ENCODE measurements at regions not wholly inside any gene's neighbourhood (a gene's known extent, or its start where the extent isn't known, plus 50 kb on each side); places are given as distances from the start of the nearest gene placed in this dataset.
A peak's percentile ranks its signal among the peaks of the same experiment; 100 is the strongest.

GRCh38 chr2:118207889-118208288 is 119.6 kb downstream of the INSIG2 start:
- peaks cover 36% of the 10 kb centered on the region for H3K27me3 Mint-ChIP-seq (ENCODE audit: low read depth, unreplicated experiment)
- no peak for FAIRE-seq

GRCh38 chr2:118202707-118203303 is 114.5 kb downstream of the INSIG2 start:
- H3K27me3 ChIP-seq (ENCODE audit: insufficient read depth, low read length), result peaks cover 2% of the 10 kb centered on the region
- H3K27ac ChIP-seq (ENCODE audit: low read depth, low read length), result no peak overlapping the region
- no peak overlapping the region for H3K9ac ChIP-seq (ENCODE audit: low read length)
- DNase-seq (ENCODE audit: low read depth) (peak; percentile 18), FAIRE-seq (no peak)
- H3K9me3 ChIP-seq (ENCODE audit: insufficient read depth, low read depth, low read length), result no peaks in the 10 kb centered on the region
- Mint-ChIP-seq H3K4me1 (ENCODE audit: low read depth, unreplicated experiment) (no peaks in the 10 kb centered on the region), H3K27me3 (ENCODE audit: low read depth, unreplicated experiment) (peaks cover 42% of the 10 kb centered on the region), H3K36me3 (ENCODE audit: low read depth, unreplicated experiment) (no peaks in the 10 kb centered on the region), H3K27ac (ENCODE audit: unreplicated experiment) (no peak overlapping the region), H3K9me3 (ENCODE audit: unreplicated experiment) (no peaks in the 10 kb centered on the region), H3K4me3 (ENCODE audit: unreplicated experiment) (no peak overlapping the region)
- H3K4me3 ChIP-seq (ENCODE audit: insufficient read depth, low read depth, low read length), result no peak overlapping the region
- no peaks in the 10 kb centered on the region for H3K79me2 ChIP-seq (ENCODE audit: insufficient read depth, low read length)
- no peaks in the 10 kb centered on the region for H3K36me3 ChIP-seq (ENCODE audit: insufficient read depth, low read length)
- H3K4me2 ChIP-seq (ENCODE audit: low read length), result no peak overlapping the region
- H4K20me1 ChIP-seq (ENCODE audit: insufficient read depth, low read length), result no peaks in the 10 kb centered on the region
- H3K4me1 ChIP-seq (ENCODE audit: insufficient read depth, low read length), result no peaks in the 10 kb centered on the region
- no peak overlapping the region for H2AFZ ChIP-seq (ENCODE audit: low read depth, low read length)
- TF ChIP-seq CTCF (IDR thresholded peaks at IDR 0.05; ENCODE audit: insufficient read depth, low read depth, low read length) (peak; percentile 92), EZH2 (IDR thresholded peaks at IDR 0.05; ENCODE audit: insufficient read depth, low read length) (no peak)

More at GRCh38 chr2:118207889-118208288, 119.6 kb downstream of the INSIG2 start:
- no peaks in the 10 kb centered on the region for H3K79me2 ChIP-seq (ENCODE audit: insufficient read depth, low read length)
- TF ChIP-seq EZH2 (IDR thresholded peaks at IDR 0.05; ENCODE audit: insufficient read depth, low read length) (no peak), CTCF (IDR thresholded peaks at IDR 0.05; ENCODE audit: insufficient read depth, low read depth, low read length) (no peak)
- peaks cover 3% of the 10 kb centered on the region for H3K27me3 ChIP-seq (ENCODE audit: insufficient read depth, low read length)
- no peaks in the 10 kb centered on the region for H3K4me1 ChIP-seq (ENCODE audit: insufficient read depth, low read length)
- H3K27ac ChIP-seq (ENCODE audit: low read depth, low read length), result no peak overlapping the region
- Mint-ChIP-seq H3K36me3 (ENCODE audit: low read depth, unreplicated experiment) (no peaks in the 10 kb centered on the region), H3K27ac (ENCODE audit: unreplicated experiment) (no peak overlapping the region), H3K4me1 (ENCODE audit: low read depth, unreplicated experiment) (no peaks in the 10 kb centered on the region), H3K9me3 (ENCODE audit: unreplicated experiment) (no peaks in the 10 kb centered on the region), H3K4me3 (ENCODE audit: unreplicated experiment) (no peak overlapping the region)
- no peak overlapping the region for H2AFZ ChIP-seq (ENCODE audit: low read depth, low read length)
- no peak overlapping the region for H3K4me3 ChIP-seq (ENCODE audit: insufficient read depth, low read depth, low read length)
- H3K4me2 ChIP-seq (ENCODE audit: low read length), result no peak overlapping the region
- DNase-seq (ENCODE audit: low read depth), result no peak
- H4K20me1 ChIP-seq (ENCODE audit: insufficient read depth, low read length), result no peaks in the 10 kb centered on the region
- H3K9me3 ChIP-seq (ENCODE audit: insufficient read depth, low read depth, low read length), result no peaks in the 10 kb centered on the region
- H3K36me3 ChIP-seq (ENCODE audit: insufficient read depth, low read length), result no peaks in the 10 kb centered on the region
- no peak overlapping the region for H3K9ac ChIP-seq (ENCODE audit: low read length)

GRCh38 chr2:118198268-118198667 is 110.0 kb downstream of the INSIG2 start:
- Histone ChIP-seq H3K36me3 (ENCODE audit: insufficient read depth, low read length) (no peaks in the 10 kb centered on the region), H3K9ac (ENCODE audit: low read length) (no peak overlapping the region), H3K27me3 (ENCODE audit: insufficient read depth, low read length) (peaks cover 2% of the 10 kb centered on the region), H3K27ac (ENCODE audit: low read depth, low read length) (no peak overlapping the region), H2AFZ (ENCODE audit: low read depth, low read length) (no peak overlapping the region), H4K20me1 (ENCODE audit: insufficient read depth, low read length) (no peaks in the 10 kb centered on the region), H3K9me3 (ENCODE audit: insufficient read depth, low read depth, low read length) (no peaks in the 10 kb centered on the region), H3K79me2 (ENCODE audit: insufficient read depth, low read length) (no peaks in the 10 kb centered on the region), H3K4me2 (ENCODE audit: low read length) (no peak overlapping the region), H3K4me1 (ENCODE audit: insufficient read depth, low read length) (no peaks in the 10 kb centered on the region), H3K4me3 (ENCODE audit: insufficient read depth, low read depth, low read length) (no peak overlapping the region)
- H3K9me3 Mint-ChIP-seq (ENCODE audit: unreplicated experiment), result no peaks in the 10 kb centered on the region
- no peaks in the 10 kb centered on the region for H3K4me1 Mint-ChIP-seq (ENCODE audit: low read depth, unreplicated experiment)
- no peak overlapping the region for H3K27ac Mint-ChIP-seq (ENCODE audit: unreplicated experiment)
- H3K4me3 Mint-ChIP-seq (ENCODE audit: unreplicated experiment), result no peak overlapping the region
- DNase-seq (ENCODE audit: low read depth), result no peak
- TF ChIP-seq CTCF (IDR thresholded peaks at IDR 0.05; ENCODE audit: insufficient read depth, low read depth, low read length) (no peak), EZH2 (IDR thresholded peaks at IDR 0.05; ENCODE audit: insufficient read depth, low read length) (no peak)
- peaks cover 18% of the 10 kb centered on the region for H3K27me3 Mint-ChIP-seq (ENCODE audit: low read depth, unreplicated experiment)
- H3K36me3 Mint-ChIP-seq (ENCODE audit: low read depth, unreplicated experiment), result no peaks in the 10 kb centered on the region
- FAIRE-seq, result no peak
